K562 (cell line): ENCODE measurements at regions not wholly inside any gene's neighbourhood (a gene's known extent, or its start where the extent isn't known, plus 50 kb on each side); places are given as distances from the start of the nearest gene placed in this dataset.

ENCODE experiments used
- ARNT ChIP-seq, 2 experiments: fragments of 450-650 bp; IDR thresholded peaks; 2 replicates each; pipeline ENCODE4 v1.6.1; 2016; ENCODE audit warnings: mild to moderate bottlenecking in 1 of 2
- CHD1 ChIP-seq: fragments of 200-600 bp; sonication (generic); IDR thresholded peaks from one replicate; pipeline ENCODE4 v1.6.1; 2012; ENCODE audit warnings: mild to moderate bottlenecking, moderate library complexity, low read length, inconsistent platforms
- MEF2A ChIP-seq: IDR thresholded peaks from 2 replicates; pipeline ENCODE4 v1.6.1; 2011; ENCODE audit warnings: low read depth, mild to moderate bottlenecking, low read length, moderate library complexity; ENCODE audit not compliant: control insufficient read depth
- MYC ChIP-seq, 2 experiments: fragments of 250-450 bp in 1 of 2; sonication (Bioruptor Pico) in 1 of 2; IDR thresholded peaks; 2 replicates each; pipeline versions ENCODE4 v1.5.1 to v1.6.1; 2012 to 2021; ENCODE audit warnings: low read depth in 2 of 2, borderline replicate concordance in 1 of 2, improper control_type of control experiment in 1 of 2, low read length in 1 of 2, mild to moderate bottlenecking in 1 of 2, moderate library complexity in 1 of 2
- NR2C1 ChIP-seq, 2 experiments: fragments of 450-650 bp; IDR thresholded peaks; 2 replicates each; pipeline ENCODE4 v1.6.1; 2017; ENCODE audit warnings: mild to moderate bottlenecking in 2 of 2, antibody characterized with exemption in 1 of 2, inconsistent platforms in 1 of 2, missing compliant biosample characterization in 1 of 2, missing genetic modification characterization in 1 of 2
- SP1 ChIP-seq: sonication (generic); formaldehyde crosslinking; IDR thresholded peaks from 2 replicates; pipeline ENCODE4 v1.8.1; 2022; ENCODE audit warnings: mild to moderate bottlenecking, missing genetic modification reagents
- SP2 ChIP-seq: IDR thresholded peaks from 2 replicates; pipeline ENCODE4 v1.6.1; 2011; ENCODE audit warnings: mild to moderate bottlenecking, low read depth, low read length, moderate library complexity; ENCODE audit not compliant: poor library complexity, severe bottlenecking; ENCODE audit errors: extremely low read depth
- TAF15 ChIP-seq: fragments of 200-400 bp; formaldehyde crosslinking; IDR thresholded peaks from 2 replicates; pipeline ENCODE4 v1.6.1; 2017; ENCODE audit warnings: mild to moderate bottlenecking, low read depth, low read length, moderate library complexity
- ZSCAN29 ChIP-seq: fragments of 450-650 bp; IDR thresholded peaks from 2 replicates; pipeline ENCODE4 v1.6.1; 2017
- TF ChIP-seq, protein P1 (sequence below): fragments of 450-650 bp; IDR thresholded peaks from 2 replicates; pipeline ENCODE4 v1.6.1; 2017; ENCODE audit warnings: antibody characterized with exemption, mild to moderate bottlenecking
- TF ChIP-seq, protein P2 (sequence below): sonication (generic); formaldehyde crosslinking; IDR thresholded peaks from 2 replicates; pipeline ENCODE4 v1.8.0; 2022; ENCODE audit warnings: missing genetic modification reagents, mild to moderate bottlenecking, moderate library complexity, borderline replicate concordance

DNA sequence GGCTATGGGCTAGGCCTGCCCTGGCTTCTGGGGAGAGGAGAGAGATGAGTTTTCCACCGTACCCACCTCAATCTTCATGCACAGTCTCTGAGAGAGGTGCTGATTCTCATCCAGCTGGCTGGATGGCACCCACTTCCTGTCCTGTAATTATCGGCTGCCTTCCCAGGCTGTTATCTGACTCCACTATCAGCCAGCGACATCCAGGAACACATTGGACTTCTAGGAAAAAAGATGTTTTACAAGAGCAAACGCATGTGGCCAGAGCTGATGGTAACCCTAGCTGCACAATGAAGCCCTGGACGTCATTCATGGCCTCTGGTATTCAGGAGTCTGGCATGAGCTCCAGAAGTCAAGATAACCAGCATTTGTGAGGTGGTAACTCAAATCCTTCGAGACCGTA lies 137.4 kb downstream of the EHF start:
- no peak for TF ChIP-seq ZSCAN29
- no peak for TF ChIP-seq MEF2A
- no peak for TF ChIP-seq SP1 (CRISPR knock-in tag)
- TF ChIP-seq, protein P1, sequence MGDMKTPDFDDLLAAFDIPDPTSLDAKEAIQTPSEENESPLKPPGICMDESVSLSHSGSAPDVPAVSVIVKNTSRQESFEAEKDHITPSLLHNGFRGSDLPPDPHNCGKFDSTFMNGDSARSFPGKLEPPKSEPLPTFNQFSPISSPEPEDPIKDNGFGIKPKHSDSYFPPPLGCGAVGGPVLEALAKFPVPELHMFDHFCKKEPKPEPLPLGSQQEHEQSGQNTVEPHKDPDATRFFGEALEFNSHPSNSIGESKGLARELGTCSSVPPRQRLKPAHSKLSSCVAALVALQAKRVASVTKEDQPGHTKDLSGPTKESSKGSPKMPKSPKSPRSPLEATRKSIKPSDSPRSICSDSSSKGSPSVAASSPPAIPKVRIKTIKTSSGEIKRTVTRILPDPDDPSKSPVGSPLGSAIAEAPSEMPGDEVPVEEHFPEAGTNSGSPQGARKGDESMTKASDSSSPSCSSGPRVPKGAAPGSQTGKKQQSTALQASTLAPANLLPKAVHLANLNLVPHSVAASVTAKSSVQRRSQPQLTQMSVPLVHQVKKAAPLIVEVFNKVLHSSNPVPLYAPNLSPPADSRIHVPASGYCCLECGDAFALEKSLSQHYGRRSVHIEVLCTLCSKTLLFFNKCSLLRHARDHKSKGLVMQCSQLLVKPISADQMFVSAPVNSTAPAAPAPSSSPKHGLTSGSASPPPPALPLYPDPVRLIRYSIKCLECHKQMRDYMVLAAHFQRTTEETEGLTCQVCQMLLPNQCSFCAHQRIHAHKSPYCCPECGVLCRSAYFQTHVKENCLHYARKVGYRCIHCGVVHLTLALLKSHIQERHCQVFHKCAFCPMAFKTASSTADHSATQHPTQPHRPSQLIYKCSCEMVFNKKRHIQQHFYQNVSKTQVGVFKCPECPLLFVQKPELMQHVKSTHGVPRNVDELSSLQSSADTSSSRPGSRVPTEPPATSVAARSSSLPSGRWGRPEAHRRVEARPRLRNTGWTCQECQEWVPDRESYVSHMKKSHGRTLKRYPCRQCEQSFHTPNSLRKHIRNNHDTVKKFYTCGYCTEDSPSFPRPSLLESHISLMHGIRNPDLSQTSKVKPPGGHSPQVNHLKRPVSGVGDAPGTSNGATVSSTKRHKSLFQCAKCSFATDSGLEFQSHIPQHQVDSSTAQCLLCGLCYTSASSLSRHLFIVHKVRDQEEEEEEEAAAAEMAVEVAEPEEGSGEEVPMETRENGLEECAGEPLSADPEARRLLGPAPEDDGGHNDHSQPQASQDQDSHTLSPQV: 0 out of 2 replicates have a peak, but pooled peaks have one; percentile 41
- no peak for TF ChIP-seq NR2C1 (IDR thresholded peaks at IDR 0.05)
- TF ChIP-seq NR2C1 (tag; IDR thresholded peaks at IDR 0.05): no peak
- TF ChIP-seq TAF15: no peak
- peak; percentile 55 for TF ChIP-seq MYC (IDR thresholded peaks at IDR 0.05; ENCODE audit: low read depth, low read length)
- TF ChIP-seq MYC (CRISPR knock-in tag; IDR thresholded peaks at IDR 0.05; ENCODE audit: borderline replicate concordance, low read depth): no peak
- TF ChIP-seq, protein P2, sequence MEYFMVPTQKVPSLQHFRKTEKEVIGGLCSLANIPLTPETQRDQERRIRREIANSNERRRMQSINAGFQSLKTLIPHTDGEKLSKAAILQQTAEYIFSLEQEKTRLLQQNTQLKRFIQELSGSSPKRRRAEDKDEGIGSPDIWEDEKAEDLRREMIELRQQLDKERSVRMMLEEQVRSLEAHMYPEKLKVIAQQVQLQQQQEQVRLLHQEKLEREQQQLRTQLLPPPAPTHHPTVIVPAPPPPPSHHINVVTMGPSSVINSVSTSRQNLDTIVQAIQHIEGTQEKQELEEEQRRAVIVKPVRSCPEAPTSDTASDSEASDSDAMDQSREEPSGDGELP (CRISPR knock-in tag): 0 out of 2 replicates have a peak, but pooled peaks have one; percentile 25
- TF ChIP-seq CHD1: no peak
- TF ChIP-seq SP2: no peak
- no peak for TF ChIP-seq ARNT (IDR thresholded peaks at IDR 0.05)
